NCI-H526 treated with DMSO at 0.1 percent for 48 hours (cell line): ENCODE measurements at regions not wholly inside any gene's neighbourhood (a gene's known extent, or its start where the extent isn't known, plus 50 kb on each side); places are given as distances from the start of the nearest gene placed in this dataset.
"Not testable (repeated sequence)": the region's sequence is repeated elsewhere in the genome, so short reads cannot be mapped to it uniquely, and the experiment has no call there.

Source experiments
- DNase-seq: peaks from one replicate; lab custom pipeline; 2025; lab: John Stamatoyannopoulos, UW

DNA sequence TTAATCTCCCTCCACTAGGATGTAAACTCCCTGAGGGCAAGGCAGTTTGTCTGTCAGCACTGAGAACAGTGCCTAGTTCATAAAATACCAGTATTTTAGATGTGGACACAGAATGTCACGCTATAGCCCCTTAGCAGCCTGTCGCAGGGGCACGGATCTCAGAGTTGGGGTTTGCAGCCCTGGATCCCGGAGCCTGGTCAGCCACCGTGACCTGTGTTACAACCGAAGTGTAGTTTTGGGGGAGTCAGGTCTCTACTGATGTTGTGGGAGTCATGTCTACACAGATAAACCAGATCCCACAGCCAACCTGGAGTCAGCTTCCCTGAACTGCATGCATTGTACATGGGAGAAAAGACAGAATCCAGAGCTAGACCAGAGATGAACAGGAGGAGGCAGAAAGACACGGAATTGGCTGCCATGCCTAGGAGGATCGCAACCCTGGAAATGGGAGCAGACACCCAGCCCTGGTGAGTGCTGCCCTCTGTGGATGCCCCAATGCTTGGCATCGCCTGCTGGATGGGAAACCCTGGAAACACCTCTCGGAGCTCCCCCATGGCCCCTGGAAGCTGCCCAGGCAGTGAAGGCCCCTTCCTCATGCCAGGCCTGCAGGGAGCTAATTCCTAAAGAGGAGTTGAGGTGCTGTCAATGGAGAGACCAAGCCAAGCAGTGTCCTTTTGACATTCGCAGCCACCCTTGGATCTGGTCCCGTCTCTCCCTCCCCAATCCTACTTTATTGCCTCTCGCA is 851.3 kb downstream of the TBC1D22A start:
- no peak for DNase-seq

DNA sequence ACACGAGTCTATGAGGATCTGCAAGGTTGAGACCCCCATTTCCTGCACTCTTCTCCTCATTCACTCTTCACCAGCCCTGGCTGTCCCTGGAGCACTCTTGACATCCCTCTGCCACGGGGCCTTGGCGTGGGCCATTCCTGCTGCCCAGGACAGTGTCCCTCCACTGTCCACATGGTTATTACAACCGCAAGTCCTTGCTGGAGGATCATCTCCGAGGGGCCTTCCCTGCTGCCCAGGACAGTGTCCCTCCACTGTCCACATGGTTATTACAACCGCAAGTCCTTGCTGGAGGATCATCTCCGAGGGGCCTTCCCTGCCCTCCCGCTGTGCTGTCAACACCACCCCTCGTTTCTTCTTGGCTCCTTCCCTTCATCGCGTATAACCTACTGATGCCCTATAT is 850.7 kb downstream of the TBC1D22A start:
- not testable (repeated sequence) for DNase-seq

DNA sequence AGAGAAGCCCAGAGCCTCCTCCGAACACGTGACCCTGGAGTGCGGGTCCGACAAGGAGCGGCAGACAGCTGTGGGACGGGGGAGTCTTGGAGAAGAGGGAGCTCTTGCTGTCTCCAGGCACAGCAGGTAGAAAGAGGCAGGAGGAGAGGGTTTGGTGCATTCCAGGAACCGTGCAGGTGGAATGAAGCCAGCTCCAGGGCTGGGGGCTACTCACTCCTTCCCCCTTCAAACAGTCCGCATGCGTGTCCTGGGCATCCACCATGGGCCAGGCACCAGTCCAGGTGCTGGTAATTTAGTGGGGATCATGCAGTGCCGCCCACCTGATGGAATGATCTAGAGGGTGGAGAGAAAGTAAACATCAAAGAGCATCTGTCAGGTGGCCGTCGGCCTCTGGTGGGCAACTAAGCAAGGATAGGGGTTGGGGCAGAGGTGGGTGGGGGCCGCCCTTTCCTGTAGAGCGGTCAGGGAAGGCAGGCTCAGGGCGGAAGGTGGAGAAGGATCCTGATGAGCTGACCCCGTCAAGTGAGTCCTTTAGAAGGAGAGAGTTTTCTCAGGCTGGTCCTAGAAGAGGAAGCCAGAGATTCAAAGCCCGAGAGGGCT is 850.0 kb downstream of the TBC1D22A start:
- no peak for DNase-seq

DNA sequence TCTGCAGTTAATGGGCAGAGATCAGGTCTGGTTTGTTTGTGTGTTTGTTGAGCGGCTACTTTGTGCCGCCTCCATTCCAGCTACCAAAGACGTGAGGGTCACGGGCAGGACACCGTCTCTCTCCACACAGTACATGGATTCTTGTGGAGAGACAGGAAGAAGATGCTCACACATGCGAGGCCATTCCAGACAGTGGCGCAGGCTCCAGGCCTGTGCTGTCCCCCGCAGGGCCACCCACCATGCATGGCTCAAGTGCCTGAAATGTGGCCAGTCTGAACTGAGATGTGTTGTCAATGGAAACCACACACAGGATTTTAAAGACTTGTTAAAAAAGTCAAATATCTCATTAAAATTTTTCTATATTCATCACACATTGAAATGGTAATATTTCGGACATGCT is 848.3 kb downstream of the TBC1D22A start:
- DNase-seq, result no peak

- DNase-seq, result no peak
These were observed 847.8 kb downstream of the TBC1D22A start for GRCh38 chr22:47610281-47610680.

- no peak for DNase-seq
These were observed 847.2 kb downstream of the TBC1D22A start for GRCh38 chr22:47609653-47610052.

DNA sequence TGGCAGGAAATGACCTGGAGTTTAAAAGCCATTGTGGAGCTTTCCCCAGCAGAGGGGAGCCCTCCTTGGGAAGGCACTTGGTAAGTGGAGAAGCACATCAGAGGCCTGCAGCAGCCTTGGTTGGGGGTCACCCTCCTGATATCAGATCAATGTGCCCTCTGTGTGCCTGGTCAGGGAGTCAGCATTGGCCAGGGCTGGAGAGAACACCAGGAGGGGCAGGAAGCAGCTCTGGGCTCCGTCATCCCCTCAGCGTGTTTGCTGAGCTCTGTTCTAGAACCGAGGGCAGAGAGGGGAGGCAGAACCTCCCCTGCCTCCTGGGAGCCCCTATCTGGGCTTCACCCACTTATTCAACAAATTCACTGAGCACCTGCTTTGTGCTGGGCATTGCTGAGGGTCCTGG is 846.0 kb downstream of the TBC1D22A start:
- DNase-seq, result no peak

- no peak for DNase-seq
These were observed 845.0 kb downstream of the TBC1D22A start for GRCh38 chr22:47607486-47607885.

- DNase-seq, result no peak
These were observed 844.0 kb downstream of the TBC1D22A start for GRCh38 chr22:47606426-47606825.

GRCh38 chr22:47605886-47606285 is 843.4 kb downstream of the TBC1D22A start:
- DNase-seq, result no peak

DNA sequence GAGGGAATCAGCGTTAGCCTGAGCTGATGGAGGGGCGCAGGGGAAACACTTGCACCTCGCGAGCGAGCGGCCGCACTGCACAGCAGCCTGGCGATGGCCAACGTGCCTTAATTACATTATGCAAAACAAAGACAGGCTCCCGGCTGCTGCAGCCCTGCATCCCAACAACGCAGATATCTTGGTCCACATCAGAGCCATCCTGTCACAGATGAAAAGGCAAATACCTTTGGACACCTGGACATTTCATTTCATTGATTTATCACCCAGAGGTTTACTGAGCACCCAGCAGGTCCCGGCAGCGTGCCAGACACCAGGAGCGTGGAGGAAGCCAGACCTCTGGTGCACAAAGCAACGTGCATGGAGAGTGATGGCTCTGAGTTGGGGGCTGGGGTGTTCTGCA is 843.0 kb downstream of the TBC1D22A start:
- peak; percentile 29 for DNase-seq

DNA sequence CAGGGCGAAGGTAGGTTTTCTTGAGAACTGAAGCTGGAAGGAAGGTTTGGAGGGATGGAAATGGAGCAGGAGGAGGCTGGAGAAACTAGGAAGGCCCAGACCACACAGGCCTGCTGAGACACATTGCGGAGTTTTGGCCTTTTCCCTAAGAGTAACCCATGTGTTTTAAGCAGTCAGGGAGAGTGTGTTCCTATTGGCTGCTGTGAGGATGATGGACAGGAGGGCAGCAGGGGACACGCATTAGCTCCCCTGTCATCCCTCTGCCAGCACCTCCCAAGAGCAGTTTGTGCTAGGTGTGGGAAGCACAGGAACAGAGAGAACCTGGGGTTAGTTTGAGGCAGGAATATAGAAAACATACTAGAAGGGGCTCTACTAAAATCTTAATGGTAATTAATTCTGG is 842.1 kb downstream of the TBC1D22A start:
- DNase-seq, result no peak

DNA sequence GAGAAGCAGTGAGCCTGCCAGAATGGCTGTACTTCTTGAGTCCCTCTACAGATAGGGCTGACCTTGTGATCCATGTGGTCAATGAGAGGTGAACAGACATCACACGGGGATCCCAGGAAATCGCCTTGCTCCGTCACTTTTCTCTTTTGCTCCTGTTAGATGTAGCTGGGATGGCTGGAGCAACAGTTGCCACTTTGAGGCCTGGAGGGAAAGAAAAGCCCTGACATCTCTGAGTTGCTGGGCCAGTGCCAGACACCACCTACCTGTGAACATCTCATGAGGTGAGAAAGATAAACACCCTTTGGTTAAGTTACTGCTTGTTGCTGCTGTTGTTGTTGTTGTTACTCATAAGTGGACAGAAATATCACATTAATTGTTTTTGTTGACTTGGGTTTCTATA is 840.3 kb downstream of the TBC1D22A start:
- no peak for DNase-seq

DNA sequence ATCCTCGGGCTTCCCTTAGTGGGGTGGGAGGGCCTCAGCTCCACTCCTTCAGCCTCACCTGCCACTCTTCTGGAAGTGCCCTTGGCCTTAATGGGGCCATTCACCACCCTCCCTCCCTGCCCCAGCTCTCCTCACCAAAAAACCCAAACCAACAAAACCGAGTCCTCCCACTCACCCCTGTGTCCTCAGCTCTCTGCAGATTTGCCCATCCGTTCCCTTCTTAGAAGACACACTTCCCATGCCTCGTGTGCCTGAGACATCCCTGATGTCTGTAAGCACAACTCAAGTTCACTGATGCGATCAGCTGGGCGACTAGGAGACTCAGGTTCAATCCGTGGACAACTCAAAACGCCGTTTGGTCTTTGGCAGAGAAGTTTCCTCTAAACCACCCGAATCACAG is 839.2 kb downstream of the TBC1D22A start:
- DNase-seq, result no peak

DNA sequence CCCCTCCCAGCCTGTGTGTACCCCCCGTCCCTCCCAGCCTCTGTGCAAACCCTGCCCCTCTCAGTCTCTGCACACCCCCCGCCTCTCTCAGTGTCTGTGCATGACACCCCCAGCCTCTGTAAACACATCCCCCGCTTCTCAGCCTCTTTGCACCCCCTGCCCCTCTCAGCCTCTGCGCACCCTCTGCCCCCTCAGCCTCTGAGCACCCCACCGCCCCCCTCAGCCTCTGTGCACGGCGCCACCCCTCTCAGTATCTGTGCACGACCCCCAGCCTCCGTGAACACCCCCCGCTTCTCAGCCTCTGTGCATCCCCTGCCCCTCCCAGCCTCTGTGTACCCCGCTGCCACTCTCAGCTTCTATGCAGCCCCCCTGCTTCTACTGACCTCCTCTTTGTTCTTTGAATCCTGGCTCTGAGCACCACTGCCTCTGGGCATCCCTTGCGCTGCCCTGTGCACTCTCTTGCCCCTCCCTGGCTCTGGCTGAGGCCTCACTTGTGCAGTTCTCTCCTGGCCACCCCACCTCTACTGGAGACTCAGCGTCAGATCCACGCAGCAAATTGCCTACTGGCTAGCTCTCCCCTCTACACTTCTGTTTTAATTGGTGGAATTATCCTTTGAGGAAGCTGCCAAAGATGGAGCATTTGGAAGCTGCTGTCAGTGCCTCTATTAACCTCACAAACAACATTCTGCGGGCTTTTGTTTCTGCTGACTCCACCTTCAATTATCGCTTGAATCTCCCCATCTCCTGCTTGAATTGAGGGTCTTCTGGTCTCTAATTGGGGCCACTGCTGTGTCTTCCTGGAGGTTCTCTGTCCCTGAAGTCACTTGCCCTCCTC is 838.6 kb downstream of the TBC1D22A start:
- DNase-seq, result no peak

- no peak for DNase-seq
These were observed 837.8 kb downstream of the TBC1D22A start for GRCh38 chr22:47600281-47600680.

DNA sequence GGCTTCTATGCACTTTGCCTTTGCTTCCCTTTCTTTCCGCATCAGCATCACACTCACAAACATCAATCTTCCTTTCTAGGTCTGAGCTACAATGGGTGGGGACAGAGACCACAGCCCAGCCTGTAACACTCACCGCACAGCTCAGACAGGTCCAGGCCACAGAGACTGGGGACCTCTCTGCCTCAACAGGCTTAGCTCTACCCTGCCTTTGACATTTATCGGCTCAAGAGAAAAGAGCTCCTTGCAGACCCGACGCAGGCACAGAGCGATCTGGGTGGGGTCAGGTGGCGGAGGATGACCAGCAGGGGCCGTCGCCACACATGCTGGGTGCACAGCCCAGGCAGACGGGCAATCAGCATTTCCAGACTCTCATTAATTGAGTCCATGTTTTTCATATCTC is 837.3 kb downstream of the TBC1D22A start:
- no peak for DNase-seq

GRCh38 chr22:47598864-47599263 is 836.4 kb downstream of the TBC1D22A start:
- DNase-seq, result no peak

DNA sequence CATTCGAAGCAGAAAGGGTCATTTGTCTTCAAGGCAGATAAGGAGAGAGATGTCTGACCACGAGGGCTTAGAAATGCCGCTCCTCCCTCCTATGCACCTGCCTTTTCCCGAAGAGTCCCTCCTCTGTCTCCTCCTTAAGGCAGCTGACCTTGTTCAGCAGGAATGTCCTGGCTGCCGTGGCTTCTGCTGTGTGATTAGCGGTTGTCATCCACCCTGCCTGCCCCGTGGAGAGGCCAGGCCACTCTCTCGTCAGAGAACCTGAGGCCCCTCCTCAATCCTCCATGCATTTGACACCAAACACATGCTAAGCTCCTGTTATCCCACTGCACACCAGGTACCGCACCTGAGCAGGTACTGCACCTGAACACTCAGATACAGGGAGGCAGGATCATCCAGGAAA is 834.6 kb downstream of the TBC1D22A start:
- DNase-seq, result no peak

DNA sequence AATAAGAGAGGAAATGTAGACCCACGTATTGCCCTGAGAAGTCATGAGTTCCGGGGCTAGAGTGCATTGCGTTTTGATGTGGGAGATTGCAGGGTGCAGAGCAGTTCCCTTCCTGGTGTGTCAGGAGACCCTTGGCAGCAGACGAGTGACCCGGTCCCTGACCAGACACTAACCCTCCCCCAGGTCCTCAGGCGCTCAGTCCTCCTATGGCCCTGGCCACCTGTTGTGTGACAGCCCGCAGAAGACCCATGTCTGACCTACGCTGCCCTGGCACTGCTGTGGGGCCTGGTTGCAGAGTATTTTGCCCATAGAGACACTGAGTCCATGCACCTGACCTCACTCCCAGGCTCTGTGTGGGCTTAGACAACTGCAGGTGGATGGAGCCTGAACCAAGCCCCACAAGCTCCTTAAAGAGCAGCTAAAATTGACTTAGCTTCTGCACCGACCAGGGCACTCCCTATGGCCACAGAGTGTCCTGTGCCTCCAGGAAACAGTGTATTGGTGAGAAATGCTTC is 833.8 kb downstream of the TBC1D22A start:
- no peak for DNase-seq

DNA sequence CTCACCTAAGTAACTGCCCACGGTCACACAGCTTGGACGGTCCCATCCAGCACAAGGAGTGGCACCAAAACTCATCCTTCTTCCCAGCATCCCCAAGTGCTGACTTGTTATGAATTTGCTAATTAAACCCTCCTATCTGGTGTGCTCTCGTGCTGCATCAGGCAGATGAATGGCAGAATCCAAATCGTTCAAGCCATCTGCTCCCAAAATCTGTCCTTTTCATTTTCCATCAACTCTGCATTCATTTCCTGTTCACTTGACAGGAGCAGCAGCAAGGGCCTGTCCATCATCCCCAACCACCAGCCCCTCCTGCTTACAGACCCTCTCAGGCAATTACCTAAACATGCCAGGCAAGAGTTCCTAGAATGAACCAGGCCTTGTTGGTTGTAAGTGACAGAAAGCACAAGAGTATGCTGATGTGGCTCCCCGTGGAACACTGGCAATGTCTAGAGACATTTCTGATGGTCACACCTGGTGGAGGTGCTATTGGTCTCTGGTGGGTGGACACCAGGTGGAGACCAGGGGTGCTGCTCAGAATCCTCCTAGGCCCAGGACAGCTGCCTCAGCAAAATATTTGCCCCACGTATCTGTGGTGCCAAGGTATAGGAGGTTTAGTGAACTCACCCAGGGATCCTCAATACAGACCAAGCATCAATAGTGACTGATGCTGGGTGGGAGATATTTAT is 832.5 kb downstream of the TBC1D22A start:
- DNase-seq, result no peak

DNA sequence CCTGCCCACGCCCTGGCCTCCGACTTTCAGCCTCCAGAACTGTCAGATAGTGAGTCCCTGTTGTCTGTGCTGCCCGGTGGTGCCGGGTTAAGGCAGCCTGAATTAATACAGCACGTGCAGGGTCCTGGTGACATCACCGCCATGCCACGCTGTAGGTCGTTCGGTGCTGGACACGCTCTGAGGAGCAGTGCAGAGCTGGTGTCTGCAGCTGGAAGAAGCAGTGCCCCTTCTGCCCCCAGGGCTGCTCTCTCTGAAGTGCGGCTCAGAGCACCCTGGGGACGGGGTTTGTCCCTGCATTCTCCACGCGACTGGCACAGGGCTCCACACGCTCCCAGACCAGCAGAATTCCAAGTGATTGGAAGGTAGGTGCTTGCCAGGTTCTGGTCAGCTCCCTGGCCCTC is 831.5 kb downstream of the TBC1D22A start:
- DNase-seq, result no peak
